NCI-H1105 treated with DMSO at 0.1 percent for 48 hours (cell line): ENCODE measurements at regions not wholly inside any gene's neighbourhood (a gene's known extent, or its start where the extent isn't known, plus 50 kb on each side); places are given as distances from the start of the nearest gene placed in this dataset.

ENCODE experiments used
- DNase-seq: peaks from one replicate; lab custom pipeline; 2025; lab: John Stamatoyannopoulos, UW

GRCh38 chr4:102440498-102440897 lies 60.7 kb upstream of the NFKB1 start:
- no peak for DNase-seq

GRCh38 chr4:102441978-102442911 lies 58.9 kb upstream of the NFKB1 start:
- no peak for DNase-seq

- DNase-seq = no peak
Observed at GRCh38 chr4:102444752-102445151, 56.4 kb upstream of the NFKB1 start.

- DNase-seq = no peak
Observed at GRCh38 chr4:102445213-102445612, 55.9 kb upstream of the NFKB1 start.

GRCh38 chr4:102447413-102447812 lies 53.7 kb upstream of the NFKB1 start:
- DNase-seq = no peak

GRCh38 chr4:102449751-102450352 lies 51.3 kb upstream of the NFKB1 start:
- peak; percentile 51 for DNase-seq

GRCh38 chr4:102451266-102451665 lies 49.9 kb upstream of the NFKB1 start:
- no peak for DNase-seq
